Retinal pigment epithelial cell (primary cell): ENCODE measurements at regions not wholly inside any gene's neighbourhood (a gene's known extent, or its start where the extent isn't known, plus 50 kb on each side); places are given as distances from the start of the nearest gene placed in this dataset.
A peak's percentile ranks its signal among the peaks of the same experiment; 100 is the strongest.

Source experiments
- DNase-seq: peaks from one replicate; pipeline ENCODE4 v3.0.0-alpha.2; 2010; ENCODE audit warnings: low read depth
- H3K4me3 ChIP-seq: 2 replicates; pipeline ENCODE4 v1.5.1; 2011; ENCODE audit warnings: mild to moderate bottlenecking, low read length, control low read depth, moderate library complexity
- CTCF ChIP-seq: conservative IDR thresholded peaks from 2 replicates; pipeline ENCODE4 v1.5.1; 2011; ENCODE audit warnings: low read depth, low read length, control low read depth, inconsistent platforms

DNA sequence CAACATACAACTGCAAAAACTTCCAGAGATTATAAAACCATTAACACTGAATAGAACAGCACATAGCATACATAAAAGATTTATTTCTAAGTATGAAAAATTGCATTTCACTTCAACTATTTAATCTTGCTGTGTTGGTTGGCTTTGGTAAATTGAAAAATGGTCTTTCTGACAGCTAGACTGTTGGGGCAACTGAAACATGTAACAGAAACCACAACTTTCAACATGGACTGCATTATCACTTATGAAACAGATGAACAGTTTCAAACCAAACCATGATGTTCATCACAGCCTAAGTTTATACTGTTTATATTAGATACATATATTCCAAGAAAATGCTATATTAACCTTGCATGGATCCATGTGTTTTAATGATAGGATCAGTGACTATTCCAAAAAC is 324.1 kb upstream of the PCDH9 start:
- no peak overlapping the region for H3K4me3 ChIP-seq
- DNase-seq: no peak
- no peak for TF ChIP-seq CTCF

DNA sequence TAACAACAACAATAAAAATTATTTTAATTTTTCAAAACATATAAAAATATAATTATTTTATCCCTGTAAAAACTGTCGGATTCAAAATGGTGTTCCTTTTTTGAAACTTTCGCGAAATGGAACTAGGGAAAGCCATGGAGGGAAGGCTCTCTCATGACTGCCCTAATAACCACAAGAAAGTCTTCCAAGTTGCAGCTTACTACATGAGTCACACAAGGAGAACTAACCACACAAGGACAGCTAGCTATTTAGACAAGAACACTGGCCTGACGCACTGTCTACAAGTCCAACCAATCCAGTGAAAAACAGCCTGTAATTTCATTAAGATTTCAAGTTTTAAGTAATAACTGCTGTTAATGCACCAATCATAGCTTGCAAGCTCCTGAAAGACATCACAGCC is 319.2 kb upstream of the PCDH9 start:
- TF ChIP-seq CTCF: no peak
- peak; percentile 37 for DNase-seq

GRCh38 chr13:67538906-67539305 is 308.8 kb upstream of the PCDH9 start:
- TF ChIP-seq CTCF: no peak
- DNase-seq: no peak
- no peak overlapping the region for H3K4me3 ChIP-seq

More for the DNA sequence above, 319.2 kb upstream of the PCDH9 start:
- H3K4me3 ChIP-seq: no peak overlapping the region

DNA sequence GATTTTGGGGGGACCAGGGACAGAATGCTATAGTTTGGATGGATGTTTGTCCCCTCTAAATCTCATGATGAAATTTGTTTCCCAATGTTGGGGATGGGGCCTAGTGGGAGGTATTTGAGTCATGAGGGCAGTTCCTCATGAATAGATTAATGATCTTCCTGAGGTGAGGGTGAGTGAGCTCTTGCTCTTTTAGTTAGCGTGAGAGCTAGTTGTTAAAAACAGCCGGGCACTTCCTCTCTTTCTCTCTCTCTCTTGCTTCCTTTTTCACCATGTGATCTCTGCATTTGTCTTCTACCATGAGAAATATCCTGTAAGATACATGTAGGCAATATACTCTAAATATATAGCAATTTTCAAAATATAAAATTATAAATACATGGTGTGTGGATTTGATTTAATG is 290.8 kb upstream of the PCDH9 start:
- TF ChIP-seq CTCF: no peak
- no peak for DNase-seq
- no peak overlapping the region for H3K4me3 ChIP-seq

- no peak for DNase-seq
- H3K4me3 ChIP-seq: no peak overlapping the region
- no peak for TF ChIP-seq CTCF
Observed at GRCh38 chr13:67519356-67519755, 289.2 kb upstream of the PCDH9 start.

DNA sequence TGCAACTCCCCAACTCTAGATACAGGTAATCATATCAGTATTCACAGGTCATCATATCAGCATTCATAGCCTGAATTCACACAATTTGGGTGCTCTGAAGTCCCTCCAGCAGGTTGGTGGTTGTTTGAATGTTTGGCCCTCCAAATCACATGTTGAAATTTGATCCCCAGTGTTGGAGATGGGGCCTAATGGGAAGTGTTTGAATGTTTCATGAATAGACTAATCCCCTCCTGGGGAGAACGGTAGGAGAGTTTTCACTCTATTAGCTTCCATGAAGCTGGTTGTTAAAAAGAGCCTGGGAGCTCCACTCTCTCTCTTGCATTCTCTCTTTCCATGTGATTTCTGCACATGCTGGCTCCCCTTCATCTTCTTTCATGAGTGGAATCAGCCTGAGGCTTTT is 288.6 kb upstream of the PCDH9 start:
- DNase-seq: no peak
- H3K4me3 ChIP-seq: no peak overlapping the region
- no peak for TF ChIP-seq CTCF

GRCh38 chr13:67515895-67516294 is 285.8 kb upstream of the PCDH9 start:
- H3K4me3 ChIP-seq: no peak overlapping the region
- no peak for TF ChIP-seq CTCF
- peak; percentile 42 for DNase-seq
